GM19035 (cell line): ENCODE measurements at regions not wholly inside any gene's neighbourhood (a gene's known extent, or its start where the extent isn't known, plus 50 kb on each side); places are given as distances from the start of the nearest gene placed in this dataset.
"Not testable (repeated sequence)": the region's sequence is repeated elsewhere in the genome, so short reads cannot be mapped to it uniquely, and the experiment has no call there.

Experiments used
- ATAC-seq: cut with Tn5 transposase; IDR thresholded peaks from one replicate; pipeline ENCODE4 v1.9.1; 2021; ENCODE audit not compliant: unreplicated experiment

- no peak for ATAC-seq
These were observed 83.3 kb upstream of the MED13L start for GRCh38 chr12:116360579-116361413.

- no peak for ATAC-seq
These were observed 84.1 kb upstream of the MED13L start for GRCh38 chr12:116361414-116362223.

- no peak for ATAC-seq
These were observed 87.6 kb upstream of the MED13L start for GRCh38 chr12:116365114-116365513.

- ATAC-seq = no peak
These were observed 88.3 kb upstream of the MED13L start for GRCh38 chr12:116365606-116366455.

GRCh38 chr12:116366456-116366776 lies 88.9 kb upstream of the MED13L start:
- no peak for ATAC-seq

- no peak for ATAC-seq
These were observed 89.3 kb upstream of the MED13L start for GRCh38 chr12:116366824-116367223.

- ATAC-seq = no peak
These were observed 91.0 kb upstream of the MED13L start for GRCh38 chr12:116368196-116369194.

GRCh38 chr12:116370004-116370404 lies 92.5 kb upstream of the MED13L start:
- ATAC-seq = no peak

GRCh38 chr12:116370886-116371580 lies 93.5 kb upstream of the MED13L start:
- ATAC-seq = no peak

- no peak for ATAC-seq
These were observed 95.3 kb upstream of the MED13L start for GRCh38 chr12:116372815-116373214.

GRCh38 chr12:116373572-116374206 lies 96.2 kb upstream of the MED13L start:
- ATAC-seq = no peak

- no peak for ATAC-seq
These were observed 96.7 kb upstream of the MED13L start for GRCh38 chr12:116374207-116374606.

GRCh38 chr12:116375278-116375842 lies 97.9 kb upstream of the MED13L start:
- no peak for ATAC-seq

GRCh38 chr12:116376354-116377193 lies 99.1 kb upstream of the MED13L start:
- no peak for ATAC-seq

GRCh38 chr12:116377194-116377571 lies 99.7 kb upstream of the MED13L start:
- ATAC-seq = not testable (repeated sequence)

- ATAC-seq = no peak
These were observed 100.5 kb upstream of the MED13L start for GRCh38 chr12:116378002-116378401.

GRCh38 chr12:116380108-116380507 lies 102.6 kb upstream of the MED13L start:
- no peak for ATAC-seq

- ATAC-seq = not testable (repeated sequence)
These were observed 103.2 kb upstream of the MED13L start for GRCh38 chr12:116380740-116381139.
